HL-60 (cell line): ENCODE measurements at regions not wholly inside any gene's neighbourhood (a gene's known extent, or its start where the extent isn't known, plus 50 kb on each side); places are given as distances from the start of the nearest gene placed in this dataset.

Source experiments
- DNase-seq, 2 experiments: peaks; one replicate each; pipeline ENCODE4 v3.0.0-alpha.2; 2010 to 2020; ENCODE audit warnings: low read depth in 1 of 2, low spot score in 1 of 2
- H3K27ac ChIP-seq: fragments of 250-450 bp; sonication (Bioruptor Pico); replicated peaks from 2 replicates; pipeline ENCODE4 v1.5.1; 2020; ENCODE audit warnings: mild to moderate bottlenecking, moderate library complexity
- H3K27me3 ChIP-seq: fragments of 250-450 bp; sonication (Bioruptor Pico); 2 replicates; pipeline ENCODE4 v1.5.1; 2021; ENCODE audit warnings: mild to moderate bottlenecking, moderate library complexity; ENCODE audit not compliant: insufficient read depth, poor library complexity, severe bottlenecking
- H3K4me3 ChIP-seq: replicated peaks from 2 replicates; pipeline ENCODE4 v1.5.1; 2011; ENCODE audit warnings: mild to moderate bottlenecking, control low read depth, low read length; ENCODE audit not compliant: insufficient read depth
- GABPA ChIP-seq: IDR thresholded peaks from 2 replicates; pipeline ENCODE4 v1.6.1; 2012; ENCODE audit warnings: low read depth
- POLR2AphosphoS5 ChIP-seq: IDR thresholded peaks from 2 replicates; pipeline ENCODE4 v1.6.1; 2012; ENCODE audit warnings: low read depth
- SPI1 ChIP-seq: IDR thresholded peaks from 2 replicates; pipeline ENCODE4 v1.6.1; 2012; ENCODE audit warnings: low read depth, mild to moderate bottlenecking, borderline replicate concordance
- TF ChIP-seq, protein P1 (sequence below): IDR thresholded peaks from one replicate; pipeline ENCODE4 v1.5.1; 2011; ENCODE audit warnings: low read length, control low read depth, inconsistent platforms; ENCODE audit not compliant: insufficient read depth
- TF ChIP-seq, protein P2 (sequence below): IDR thresholded peaks from 2 replicates; pipeline ENCODE4 v1.6.1; 2012; ENCODE audit warnings: low read depth; ENCODE audit not compliant: insufficient replicate concordance

DNA sequence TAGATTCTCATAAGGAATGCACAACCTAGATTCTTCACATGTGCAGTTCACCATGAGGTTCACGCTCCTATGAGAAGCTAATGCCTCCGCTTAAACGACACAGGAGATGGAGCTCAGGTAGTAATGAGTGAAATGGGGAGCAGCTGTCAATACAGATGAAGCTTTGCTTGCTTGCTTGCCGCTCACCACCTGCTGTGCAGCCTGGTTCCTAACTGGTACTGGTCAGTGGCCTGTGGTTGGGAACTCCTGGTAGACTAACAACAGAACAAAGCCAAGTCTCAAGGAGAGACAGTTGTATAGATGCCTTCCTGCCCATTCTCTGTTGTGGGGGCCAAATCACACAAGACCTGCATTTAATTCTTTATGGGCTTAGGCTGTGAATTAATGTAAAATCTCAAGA, 449.2 kb upstream of the TNP1 start:
- no peak for DNase-seq
- TF ChIP-seq, protein P1, sequence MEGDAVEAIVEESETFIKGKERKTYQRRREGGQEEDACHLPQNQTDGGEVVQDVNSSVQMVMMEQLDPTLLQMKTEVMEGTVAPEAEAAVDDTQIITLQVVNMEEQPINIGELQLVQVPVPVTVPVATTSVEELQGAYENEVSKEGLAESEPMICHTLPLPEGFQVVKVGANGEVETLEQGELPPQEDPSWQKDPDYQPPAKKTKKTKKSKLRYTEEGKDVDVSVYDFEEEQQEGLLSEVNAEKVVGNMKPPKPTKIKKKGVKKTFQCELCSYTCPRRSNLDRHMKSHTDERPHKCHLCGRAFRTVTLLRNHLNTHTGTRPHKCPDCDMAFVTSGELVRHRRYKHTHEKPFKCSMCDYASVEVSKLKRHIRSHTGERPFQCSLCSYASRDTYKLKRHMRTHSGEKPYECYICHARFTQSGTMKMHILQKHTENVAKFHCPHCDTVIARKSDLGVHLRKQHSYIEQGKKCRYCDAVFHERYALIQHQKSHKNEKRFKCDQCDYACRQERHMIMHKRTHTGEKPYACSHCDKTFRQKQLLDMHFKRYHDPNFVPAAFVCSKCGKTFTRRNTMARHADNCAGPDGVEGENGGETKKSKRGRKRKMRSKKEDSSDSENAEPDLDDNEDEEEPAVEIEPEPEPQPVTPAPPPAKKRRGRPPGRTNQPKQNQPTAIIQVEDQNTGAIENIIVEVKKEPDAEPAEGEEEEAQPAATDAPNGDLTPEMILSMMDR: no peak
- TF ChIP-seq, protein P2, sequence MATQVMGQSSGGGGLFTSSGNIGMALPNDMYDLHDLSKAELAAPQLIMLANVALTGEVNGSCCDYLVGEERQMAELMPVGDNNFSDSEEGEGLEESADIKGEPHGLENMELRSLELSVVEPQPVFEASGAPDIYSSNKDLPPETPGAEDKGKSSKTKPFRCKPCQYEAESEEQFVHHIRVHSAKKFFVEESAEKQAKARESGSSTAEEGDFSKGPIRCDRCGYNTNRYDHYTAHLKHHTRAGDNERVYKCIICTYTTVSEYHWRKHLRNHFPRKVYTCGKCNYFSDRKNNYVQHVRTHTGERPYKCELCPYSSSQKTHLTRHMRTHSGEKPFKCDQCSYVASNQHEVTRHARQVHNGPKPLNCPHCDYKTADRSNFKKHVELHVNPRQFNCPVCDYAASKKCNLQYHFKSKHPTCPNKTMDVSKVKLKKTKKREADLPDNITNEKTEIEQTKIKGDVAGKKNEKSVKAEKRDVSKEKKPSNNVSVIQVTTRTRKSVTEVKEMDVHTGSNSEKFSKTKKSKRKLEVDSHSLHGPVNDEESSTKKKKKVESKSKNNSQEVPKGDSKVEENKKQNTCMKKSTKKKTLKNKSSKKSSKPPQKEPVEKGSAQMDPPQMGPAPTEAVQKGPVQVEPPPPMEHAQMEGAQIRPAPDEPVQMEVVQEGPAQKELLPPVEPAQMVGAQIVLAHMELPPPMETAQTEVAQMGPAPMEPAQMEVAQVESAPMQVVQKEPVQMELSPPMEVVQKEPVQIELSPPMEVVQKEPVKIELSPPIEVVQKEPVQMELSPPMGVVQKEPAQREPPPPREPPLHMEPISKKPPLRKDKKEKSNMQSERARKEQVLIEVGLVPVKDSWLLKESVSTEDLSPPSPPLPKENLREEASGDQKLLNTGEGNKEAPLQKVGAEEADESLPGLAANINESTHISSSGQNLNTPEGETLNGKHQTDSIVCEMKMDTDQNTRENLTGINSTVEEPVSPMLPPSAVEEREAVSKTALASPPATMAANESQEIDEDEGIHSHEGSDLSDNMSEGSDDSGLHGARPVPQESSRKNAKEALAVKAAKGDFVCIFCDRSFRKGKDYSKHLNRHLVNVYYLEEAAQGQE: no peak
- no peak for TF ChIP-seq GABPA
- no peak for TF ChIP-seq POLR2AphosphoS5
- no peak for TF ChIP-seq SPI1
- H3K4me3 ChIP-seq: no peak overlapping the region
- H3K27ac ChIP-seq: no peak overlapping the region
- H3K27me3 ChIP-seq: no peaks in the 10 kb centered on the region

DNA sequence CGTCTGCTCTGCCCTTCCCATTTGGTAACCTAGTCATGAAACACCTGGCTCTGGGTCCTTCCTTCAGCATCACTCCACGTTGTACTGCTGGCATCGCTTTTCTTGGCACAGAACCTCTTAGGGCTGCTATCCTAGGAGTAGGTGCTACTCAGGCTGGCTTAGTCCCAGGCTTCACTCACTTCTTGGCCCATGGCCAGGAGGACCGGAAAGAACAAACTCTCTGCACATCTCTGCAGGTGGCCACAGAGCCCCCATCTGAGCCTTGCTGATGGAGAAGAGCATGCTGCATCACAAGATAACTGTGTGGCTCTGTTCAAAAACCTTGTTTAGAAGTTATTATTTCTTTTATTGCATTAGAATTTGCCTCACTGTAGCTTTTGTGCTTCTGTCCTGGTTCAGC, 447.2 kb upstream of the TNP1 start:
- no peaks in the 10 kb centered on the region for H3K27me3 ChIP-seq
- no peak overlapping the region for H3K27ac ChIP-seq
- DNase-seq: no peak
- H3K4me3 ChIP-seq: no peak overlapping the region
- TF ChIP-seq GABPA: no peak
- TF ChIP-seq, protein P1: no peak
- no peak for TF ChIP-seq POLR2AphosphoS5
- TF ChIP-seq, protein P2: no peak
- no peak for TF ChIP-seq SPI1

DNA sequence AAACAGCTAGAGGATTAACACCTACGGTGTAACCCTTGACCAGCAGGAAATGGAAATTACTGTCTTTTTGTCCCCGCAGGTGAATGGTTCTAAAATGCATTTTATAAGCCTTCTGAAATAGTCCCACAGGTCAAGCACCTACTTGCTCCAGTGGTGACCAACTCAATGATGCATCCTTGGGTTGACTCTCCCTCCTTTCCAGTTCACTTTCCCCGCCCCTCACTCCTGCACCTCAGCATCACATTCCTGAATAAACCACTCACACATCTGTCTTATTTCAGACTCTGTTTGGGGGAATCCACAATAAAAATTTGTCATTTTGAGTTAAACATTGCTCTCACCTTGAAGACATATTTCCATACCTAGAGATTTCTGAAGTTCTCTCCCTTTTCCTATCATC, 446.0 kb upstream of the TNP1 start:
- TF ChIP-seq SPI1 (no peak), POLR2AphosphoS5 (no peak), GABPA (no peak)
- TF ChIP-seq, protein P2: no peak
- TF ChIP-seq, protein P1: no peak
- DNase-seq: no peak
- H3K27ac ChIP-seq: no peak overlapping the region
- H3K27me3 ChIP-seq: no peaks in the 10 kb centered on the region
- no peak overlapping the region for H3K4me3 ChIP-seq
